HEK293 (cell line): ENCODE measurements at regions not wholly inside any gene's neighbourhood (a gene's known extent, or its start where the extent isn't known, plus 50 kb on each side); places are given as distances from the start of the nearest gene placed in this dataset.

Experiments used
- CTCF ChIA-PET: fragments of 350-600 bp; formaldehyde crosslinking; extraction: SDS; loops from one replicate; lab custom pipeline; 2021; ENCODE audit warnings: antibody characterized with exemption; lab: Yijun Ruan, JAX
- POLR2A ChIA-PET: fragments of 300-600 bp; formaldehyde crosslinking; extraction: SDS; loops from one replicate; lab custom pipeline; 2020; ENCODE audit warnings: antibody characterized with exemption, inconsistent platforms; lab: Yijun Ruan, JAX
- H3K27ac ChIP-seq: fragments of 200-500 bp; sonication (Bioruptor generic); 2 replicates; pipeline ENCODE4 v1.5.1; 2014; ENCODE audit warnings: low read depth, low read length, control low read depth, inconsistent platforms; ENCODE audit errors: extremely low read depth
- H3K36me3 ChIP-seq, 2 experiments: fragments of 200-500 bp in 1 of 2; sonication (Bioruptor generic) in 1 of 2; 1 replicate in 1 of 2; 2 replicates in 1 of 2; pipeline ENCODE4 v1.5.1; 2014 to 2017; ENCODE audit warnings: inconsistent platforms in 2 of 2, low read length in 2 of 2; ENCODE audit not compliant: control insufficient read depth in 2 of 2, insufficient read depth in 1 of 2
- H3K4me1 ChIP-seq: fragments of 200-500 bp; sonication (Bioruptor generic); 2 replicates; pipeline ENCODE4 v1.5.1; 2014; ENCODE audit warnings: mild to moderate bottlenecking, low read length, inconsistent platforms; ENCODE audit not compliant: control insufficient read depth, insufficient read depth
- H3K4me3 ChIP-seq: 2 replicates; pipeline ENCODE4 v1.5.1; 2011; ENCODE audit warnings: low read depth, mild to moderate bottlenecking, control low read depth, low read length, moderate library complexity
- H3K9me3 ChIP-seq: fragments of 200-500 bp; sonication (Bioruptor generic); 2 replicates; pipeline ENCODE4 v1.5.1; 2014; ENCODE audit warnings: low read depth, low read length, inconsistent platforms; ENCODE audit not compliant: control insufficient read depth, insufficient read depth
- BCL6B ChIP-seq: fragments of 450-650 bp; formaldehyde crosslinking; IDR thresholded peaks from 2 replicates; pipeline ENCODE4 v1.5.1; 2017; ENCODE audit warnings: missing biosample characterization, missing genetic modification characterization
- GLI4 ChIP-seq: fragments of 450-650 bp; formaldehyde crosslinking; IDR thresholded peaks from 2 replicates; pipeline ENCODE4 v1.5.1; 2016; ENCODE audit warnings: missing biosample characterization, missing genetic modification characterization
- KLF16 ChIP-seq: fragments of 450-650 bp; formaldehyde crosslinking; IDR thresholded peaks from 2 replicates; pipeline ENCODE4 v1.5.1; 2017; ENCODE audit warnings: missing biosample characterization, missing genetic modification characterization
- KLF17 ChIP-seq: fragments of 450-650 bp; formaldehyde crosslinking; IDR thresholded peaks from 2 replicates; pipeline ENCODE4 v1.5.1; 2016; ENCODE audit warnings: missing biosample characterization, missing genetic modification characterization
- SCRT2 ChIP-seq: fragments of 450-650 bp; formaldehyde crosslinking; IDR thresholded peaks from 2 replicates; pipeline ENCODE4 v1.5.1; 2016; ENCODE audit warnings: missing biosample characterization, missing genetic modification characterization
- TSHZ1 ChIP-seq: fragments of 450-650 bp; formaldehyde crosslinking; IDR thresholded peaks from 2 replicates; pipeline ENCODE4 v1.5.1; 2016; ENCODE audit warnings: missing biosample characterization, missing genetic modification characterization, borderline replicate concordance
- ZBTB44 ChIP-seq: fragments of 450-650 bp; IDR thresholded peaks from 2 replicates; pipeline ENCODE4 v1.5.1; 2018; ENCODE audit warnings: missing biosample characterization, mild to moderate bottlenecking, missing genetic modification characterization
- ZBTB8A ChIP-seq: fragments of 450-650 bp; formaldehyde crosslinking; IDR thresholded peaks from 2 replicates; pipeline ENCODE4 v1.5.1; 2016; ENCODE audit warnings: missing biosample characterization, missing genetic modification characterization
- ZFHX2 ChIP-seq: fragments of 450-650 bp; formaldehyde crosslinking; conservative IDR thresholded peaks from 2 replicates; pipeline ENCODE4 v1.5.1; 2016; ENCODE audit warnings: missing biosample characterization, missing genetic modification characterization
- ZIC2 ChIP-seq: fragments of 450-650 bp; formaldehyde crosslinking; IDR thresholded peaks from 2 replicates; pipeline ENCODE4 v1.5.1; 2016; ENCODE audit warnings: missing biosample characterization, missing genetic modification characterization
- ZNF112 ChIP-seq: fragments of 450-650 bp; formaldehyde crosslinking; IDR thresholded peaks from 2 replicates; pipeline ENCODE4 v1.5.0; 2017; ENCODE audit warnings: missing biosample characterization, missing genetic modification characterization
- ZNF292 ChIP-seq: fragments of 450-650 bp; formaldehyde crosslinking; IDR thresholded peaks from 2 replicates; pipeline ENCODE4 v1.5.1; 2016; ENCODE audit warnings: low read depth, missing biosample characterization, missing genetic modification characterization, borderline replicate concordance
- ZNF335 ChIP-seq: fragments of 450-650 bp; formaldehyde crosslinking; conservative IDR thresholded peaks from 2 replicates; pipeline ENCODE4 v1.5.1; 2016; ENCODE audit warnings: missing biosample characterization, missing genetic modification characterization
- ZNF350 ChIP-seq: fragments of 450-650 bp; formaldehyde crosslinking; IDR thresholded peaks from 2 replicates; pipeline ENCODE4 v1.5.0; 2017; ENCODE audit warnings: missing biosample characterization, mild to moderate bottlenecking, missing genetic modification characterization
- ZNF362 ChIP-seq: fragments of 450-650 bp; formaldehyde crosslinking; IDR thresholded peaks from 2 replicates; pipeline ENCODE4 v1.5.1; 2016; ENCODE audit warnings: missing biosample characterization, missing genetic modification characterization
- ZNF366 ChIP-seq: fragments of 450-650 bp; formaldehyde crosslinking; conservative IDR thresholded peaks from 2 replicates; pipeline ENCODE4 v1.5.1; 2016; ENCODE audit warnings: missing biosample characterization, missing genetic modification characterization
- ZNF398 ChIP-seq: fragments of 450-650 bp; formaldehyde crosslinking; IDR thresholded peaks from 2 replicates; pipeline ENCODE4 v1.5.1; 2017; ENCODE audit warnings: missing biosample characterization, missing genetic modification characterization
- ZNF416 ChIP-seq: fragments of 450-650 bp; formaldehyde crosslinking; IDR thresholded peaks from 2 replicates; pipeline ENCODE4 v1.5.1; 2016; ENCODE audit warnings: missing biosample characterization, missing genetic modification characterization
- ZNF561 ChIP-seq: fragments of 450-650 bp; IDR thresholded peaks from 2 replicates; pipeline ENCODE4 v1.5.1; 2018; ENCODE audit warnings: missing biosample characterization, missing genetic modification characterization, borderline replicate concordance
- ZNF654 ChIP-seq: fragments of 450-650 bp; formaldehyde crosslinking; IDR thresholded peaks from 2 replicates; pipeline ENCODE4 v1.5.1; 2016; ENCODE audit warnings: low read depth, missing biosample characterization, missing genetic modification characterization
- ZNF792 ChIP-seq: fragments of 450-650 bp; formaldehyde crosslinking; IDR thresholded peaks from 2 replicates; pipeline ENCODE4 v1.5.1; 2016; ENCODE audit warnings: missing biosample characterization, missing genetic modification characterization
- ZSCAN16 ChIP-seq: fragments of 450-650 bp; formaldehyde crosslinking; IDR thresholded peaks from 2 replicates; pipeline ENCODE4 v1.5.1; 2016; ENCODE audit warnings: missing biosample characterization, missing genetic modification characterization

GRCh38 chr14:89000007-89000942 is 175.8 kb downstream of the TTC8 start:
- Histone ChIP-seq H3K9me3 (no peaks in the 10 kb centered on the region), H3K4me1 (peaks cover 3% of the 10 kb centered on the region; the same call in 1 of the 2 replicates), H3K4me3 (no peak overlapping the region), H3K36me3 (no peaks in the 10 kb centered on the region), H3K27ac (no peak overlapping the region)
- POLR2A ChIA-PET, result no interaction called here
- TF ChIP-seq GLI4 (tag by site-specific recombination) (no peak), ZNF335 (tag by site-specific recombination) (peak; percentile 41), ZBTB44 (no peak), ZBTB8A (tag by site-specific recombination) (peak; percentile 47; the same call in 1 of the 2 replicates), ZNF398 (peak; percentile 84), ZFHX2 (tag by site-specific recombination) (peak; percentile 66), KLF17 (no peak), ZNF792 (tag by site-specific recombination) (no peak), ZIC2 (tag by site-specific recombination) (peak; percentile 53)
- CTCF ChIA-PET, result no interaction called here

- Histone ChIP-seq H3K9me3 (no peaks in the 10 kb centered on the region), H3K4me3 (no peak overlapping the region), H3K36me3 (no peaks in the 10 kb centered on the region), H3K4me1 (peaks cover 3% of the 10 kb centered on the region; the same call in 1 of the 2 replicates), H3K27ac (no peak overlapping the region)
- ChIA-PET POLR2A (interaction anchor here (1.3 kb wide), 1 partner anchor 212 kb away, joined by 3 read pairs; the partner anchor contains the start of gene EML5), CTCF (interaction anchor here (0.6 kb wide), 1 partner anchor 336 kb away, joined by 3 read pairs; no protein-coding TSS in a partner anchor)
- TF ChIP-seq TSHZ1 (no peak), ZNF366 (no peak), ZNF292 (tag by site-specific recombination) (no peak), BCL6B (tag by site-specific recombination) (no peak), ZNF416 (tag by site-specific recombination) (no peak), ZNF561 (tag by site-specific recombination) (no peak), ZSCAN16 (tag by site-specific recombination) (no peak), ZNF350 (tag by site-specific recombination) (no peak), SCRT2 (tag by site-specific recombination) (no peak), KLF16 (no peak), ZFHX2 (tag by site-specific recombination) (no peak), ZNF362 (tag by site-specific recombination) (no peak), ZNF112 (tag by site-specific recombination) (no peak), ZNF654 (tag by site-specific recombination) (no peak)
Measured at GRCh38 chr14:89004166-89004565, 179.7 kb downstream of the TTC8 start.
